GM12892 (cell line): ENCODE measurements at regions not wholly inside any gene's neighbourhood (a gene's known extent, or its start where the extent isn't known, plus 50 kb on each side); places are given as distances from the start of the nearest gene placed in this dataset.

Experiments
- POLR2A ChIP-seq: IDR thresholded peaks from 2 replicates; pipeline ENCODE4 v1.6.1; 2011; ENCODE audit warnings: low read depth, low read length, control low read depth
- POLR2AphosphoS5 ChIP-seq: IDR thresholded peaks from 2 replicates; pipeline ENCODE4 v1.6.1; 2011; ENCODE audit warnings: low read depth, low read length, control low read depth
- TAF1 ChIP-seq: IDR thresholded peaks from 2 replicates; pipeline ENCODE4 v1.6.1; 2011; ENCODE audit warnings: low read depth, mild to moderate bottlenecking, control low read depth, low read length, borderline replicate concordance

DNA sequence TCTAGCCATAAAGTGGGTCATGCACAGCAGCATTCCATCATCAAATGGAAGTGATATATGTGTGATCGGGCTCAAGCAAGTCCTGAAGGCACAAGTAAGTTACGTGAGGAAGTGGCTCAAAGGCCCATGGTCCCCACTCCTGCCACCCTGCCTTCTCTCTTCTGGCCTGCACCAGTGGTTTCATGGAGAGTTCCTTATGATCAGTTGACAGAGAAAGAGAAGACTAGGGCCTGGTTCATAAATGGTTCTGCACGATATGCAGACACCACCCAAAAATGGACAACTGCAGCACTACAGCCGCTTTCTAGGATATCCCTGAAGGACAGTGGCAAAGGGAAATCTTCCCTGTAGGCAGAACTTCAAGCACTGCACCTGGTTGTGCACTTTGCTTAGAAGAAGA lies 412.6 kb upstream of the SMIM21 start:
- no peak for TF ChIP-seq POLR2AphosphoS5
- no peak for TF ChIP-seq TAF1
- TF ChIP-seq POLR2A = no peak
